Spleen (tissue), 7 donors: ENCODE measurements at regions not wholly inside any gene's neighbourhood (a gene's known extent, or its start where the extent isn't known, plus 50 kb on each side); places are given as distances from the start of the nearest gene placed in this dataset.

Experiments
- CTCF ChIP-seq, 11 experiments: fragments of 200-600 bp in 7 of 11; fragments of 450-650 bp in 4 of 11; sonication (generic) in 4 of 11; IDR thresholded peaks in 8 of 11; conservative IDR thresholded peaks in 3 of 11; 1 replicate in 7 of 11; 2 replicates in 4 of 11; pipeline versions ENCODE4 v1.4.0 to v1.8.0; 2016 to 2021; ENCODE audit warnings: antibody characterized with exemption in 11 of 11, inconsistent platforms in 4 of 11, mild to moderate bottlenecking in 1 of 11
- POLR2A ChIP-seq, 3 donors: fragments of 450-650 bp; IDR thresholded peaks; one replicate each; pipeline ENCODE4 v1.5.1; 2017; ENCODE audit warnings: antibody characterized with exemption in 3 of 3, mild to moderate bottlenecking in 1 of 3
- donor health status: DM: no; HTN: no; CAD: no; lungs with moderate emphysema.
- donor health status: DM: no; HTN: no; CAD: no.
- donor health status: DM: no; HTN: no; CAD: no.

GRCh38 chr9:1446671-1447070 is 396.5 kb downstream of the DMRT2 start:
- TF ChIP-seq CTCF (IDR thresholded peaks at IDR 0.05 in 8 of 11, conservative IDR thresholded peaks at IDR 0.05 in 3 of 11) (no peak), POLR2A (IDR thresholded peaks at IDR 0.05) (no peak)
